ENCODE measurements at regions not wholly inside any gene's neighbourhood (a gene's known extent, or its start where the extent isn't known, plus 50 kb on each side); places are given as distances from the start of the nearest gene placed in this dataset.

GRCh38 chr10:113473851-113474250, 79.0 kb upstream of the HABP2 start:
- TF ChIP-seq POLR2A (IDR thresholded peaks at IDR 0.05) (no peak), EP300 (IDR thresholded peaks at IDR 0.05) (no peak)
- TF ChIP-seq, protein P1, sequence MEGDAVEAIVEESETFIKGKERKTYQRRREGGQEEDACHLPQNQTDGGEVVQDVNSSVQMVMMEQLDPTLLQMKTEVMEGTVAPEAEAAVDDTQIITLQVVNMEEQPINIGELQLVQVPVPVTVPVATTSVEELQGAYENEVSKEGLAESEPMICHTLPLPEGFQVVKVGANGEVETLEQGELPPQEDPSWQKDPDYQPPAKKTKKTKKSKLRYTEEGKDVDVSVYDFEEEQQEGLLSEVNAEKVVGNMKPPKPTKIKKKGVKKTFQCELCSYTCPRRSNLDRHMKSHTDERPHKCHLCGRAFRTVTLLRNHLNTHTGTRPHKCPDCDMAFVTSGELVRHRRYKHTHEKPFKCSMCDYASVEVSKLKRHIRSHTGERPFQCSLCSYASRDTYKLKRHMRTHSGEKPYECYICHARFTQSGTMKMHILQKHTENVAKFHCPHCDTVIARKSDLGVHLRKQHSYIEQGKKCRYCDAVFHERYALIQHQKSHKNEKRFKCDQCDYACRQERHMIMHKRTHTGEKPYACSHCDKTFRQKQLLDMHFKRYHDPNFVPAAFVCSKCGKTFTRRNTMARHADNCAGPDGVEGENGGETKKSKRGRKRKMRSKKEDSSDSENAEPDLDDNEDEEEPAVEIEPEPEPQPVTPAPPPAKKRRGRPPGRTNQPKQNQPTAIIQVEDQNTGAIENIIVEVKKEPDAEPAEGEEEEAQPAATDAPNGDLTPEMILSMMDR (IDR thresholded peaks at IDR 0.05): no peak

All from tibial nerve (tissue), 4 donors.